Colonic mucosa (tissue), 4 donors: ENCODE measurements at regions not wholly inside any gene's neighbourhood (a gene's known extent, or its start where the extent isn't known, plus 50 kb on each side); places are given as distances from the start of the nearest gene placed in this dataset.
"Not testable (repeated sequence)": the region's sequence is repeated elsewhere in the genome, so short reads cannot be mapped to it uniquely, and the experiment has no call there.

Experiments used
- DNase-seq: peaks from one replicate; pipeline ENCODE4 v3.0.0-alpha.2; 2020
- H3K27ac ChIP-seq: fragments of 200-600 bp; one replicate; pipeline ENCODE4 v1.8.0; 2021
- H3K27me3 ChIP-seq: fragments of 200-600 bp; one replicate; pipeline ENCODE4 v1.8.0; 2021
- H3K36me3 ChIP-seq: fragments of 200-600 bp; one replicate; pipeline ENCODE4 v1.8.0; 2021
- H3K4me1 ChIP-seq: fragments of 200-600 bp; one replicate; pipeline ENCODE4 v1.8.0; 2021; ENCODE audit warnings: mild to moderate bottlenecking
- H3K4me3 ChIP-seq: fragments of 200-600 bp; one replicate; pipeline ENCODE4 v1.8.0; 2021
- H3K9ac ChIP-seq, 2 donors: one replicate each; pipeline ENCODE4 v1.7.0; 2013; ENCODE audit warnings: control low read depth in 2 of 2, low read depth in 2 of 2, low read length in 2 of 2
- H3K9me3 ChIP-seq: fragments of 200-600 bp; one replicate; pipeline ENCODE4 v1.8.0; 2021
- CTCF ChIP-seq: fragments of 200-600 bp; IDR thresholded peaks from one replicate; pipeline ENCODE4 v1.8.0; 2022; ENCODE audit warnings: antibody characterized with exemption, mild to moderate bottlenecking
- intact Hi-C: fragments of 100-400 bp; cut with DNase I; formaldehyde crosslinking; loops from one replicate; pipeline ENCODE4 v1.14.1; 2022
- donor health status: healthy.
- donor health status: DM: no; HTN: no; CAD: no.
- donor health status: DM: no; HTN: no; CAD: no.

GRCh38 chr3:194944526-194944925 lies 258.8 kb downstream of the FAM43A start:
- no peak overlapping the region for H3K9ac ChIP-seq
- H3K4me3 ChIP-seq: no peak overlapping the region
- no peaks in the 10 kb centered on the region for H3K27me3 ChIP-seq
- intact Hi-C loops: no loop called here
- H3K27ac ChIP-seq: no peak overlapping the region
- no peak for TF ChIP-seq CTCF
- no peaks in the 10 kb centered on the region for H3K4me1 ChIP-seq
- no peaks in the 10 kb centered on the region for H3K9me3 ChIP-seq
- no peak for DNase-seq
- no peaks in the 10 kb centered on the region for H3K36me3 ChIP-seq

- H3K4me1 ChIP-seq: no peaks in the 10 kb centered on the region
- H3K4me3 ChIP-seq: no peak overlapping the region
- no peaks in the 10 kb centered on the region for H3K27me3 ChIP-seq
- no peaks in the 10 kb centered on the region for H3K36me3 ChIP-seq
- DNase-seq: no peak
- no peak overlapping the region for H3K27ac ChIP-seq
- no peaks in the 10 kb centered on the region for H3K9me3 ChIP-seq
- intact Hi-C loops: no loop called here
- no peak overlapping the region for H3K9ac ChIP-seq
- no peak for TF ChIP-seq CTCF
Observed at GRCh38 chr3:194945508-194945907, 259.8 kb downstream of the FAM43A start.

GRCh38 chr3:194946091-194946490 lies 260.4 kb downstream of the FAM43A start:
- Histone ChIP-seq H3K9me3 (no peaks in the 10 kb centered on the region), H3K36me3 (no peaks in the 10 kb centered on the region), H3K4me1 (no peaks in the 10 kb centered on the region), H3K4me3 (no peak overlapping the region), H3K9ac (no peak overlapping the region), H3K27ac (no peak overlapping the region), H3K27me3 (no peaks in the 10 kb centered on the region)
- no peak for TF ChIP-seq CTCF
- DNase-seq: no peak
- intact Hi-C loops: no loop called here

GRCh38 chr3:194949592-194949991 lies 263.9 kb downstream of the FAM43A start:
- Histone ChIP-seq H3K9me3 (no peaks in the 10 kb centered on the region), H3K4me1 (no peaks in the 10 kb centered on the region), H3K9ac (no peak overlapping the region), H3K36me3 (no peaks in the 10 kb centered on the region), H3K4me3 (no peak overlapping the region), H3K27me3 (no peaks in the 10 kb centered on the region), H3K27ac (no peak overlapping the region)
- TF ChIP-seq CTCF: no peak
- intact Hi-C loops: no loop called here
- no peak for DNase-seq

- TF ChIP-seq CTCF: no peak
- no peaks in the 10 kb centered on the region for H3K4me1 ChIP-seq
- intact Hi-C loops: no loop called here
- no peaks in the 10 kb centered on the region for H3K9me3 ChIP-seq
- DNase-seq: no peak
- no peak overlapping the region for H3K27ac ChIP-seq
- no peak overlapping the region for H3K9ac ChIP-seq
- H3K27me3 ChIP-seq: no peaks in the 10 kb centered on the region
- H3K36me3 ChIP-seq: no peaks in the 10 kb centered on the region
- no peak overlapping the region for H3K4me3 ChIP-seq
Observed at GRCh38 chr3:194950906-194951628, 265.4 kb downstream of the FAM43A start.

GRCh38 chr3:194951629-194951920 lies 265.9 kb downstream of the FAM43A start:
- DNase-seq, H3K9me3 ChIP-seq, H3K4me3 ChIP-seq, H3K27me3 ChIP-seq, H3K36me3 ChIP-seq, intact Hi-C loops, H3K9ac ChIP-seq, H3K4me1 ChIP-seq, H3K27ac ChIP-seq: not testable (repeated sequence)
